ENCODE measurements at regions not wholly inside any gene's neighbourhood (a gene's known extent, or its start where the extent isn't known, plus 50 kb on each side); places are given as distances from the start of the nearest gene placed in this dataset.

DNA sequence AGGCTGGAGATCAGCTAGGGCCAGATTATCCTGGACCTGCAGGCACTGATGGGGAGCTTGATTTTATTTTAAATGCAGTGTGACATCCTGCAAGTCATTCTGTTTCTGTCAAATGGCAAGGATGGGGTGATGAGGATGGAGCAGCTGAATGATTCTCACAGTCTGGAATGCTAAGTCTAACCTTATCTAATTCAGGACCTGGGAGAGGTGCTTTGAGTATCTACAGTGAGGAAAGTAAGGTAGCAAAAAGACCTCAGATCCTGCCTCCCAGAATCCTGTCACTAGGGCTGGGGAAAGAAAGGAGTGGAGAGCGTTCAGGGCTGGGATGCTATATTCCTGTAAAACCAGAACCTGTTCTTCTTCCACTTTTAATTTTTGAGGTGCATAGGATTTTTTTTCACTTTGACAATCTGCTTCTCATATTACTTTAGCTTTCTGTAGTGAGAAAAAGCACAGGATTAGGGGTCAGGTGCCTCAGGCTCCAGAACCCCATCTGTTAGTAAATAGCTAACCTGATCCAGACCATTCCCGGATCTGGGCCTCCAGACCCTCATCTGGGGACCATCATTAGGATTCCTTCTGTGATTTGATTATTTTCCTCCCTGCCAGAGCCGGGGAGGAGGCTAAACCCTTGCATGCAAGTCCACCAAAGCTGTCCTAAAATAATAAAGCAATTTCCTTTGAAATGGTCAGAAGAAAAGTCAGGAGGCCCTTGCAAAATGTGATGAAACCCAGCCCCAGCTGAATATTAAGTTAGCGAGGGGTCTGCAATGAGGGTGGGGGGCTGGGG lies 54.7 kb downstream of the ASCL1 start:
- H3K27ac Mint-ChIP-seq (ENCODE audit: low read depth, unreplicated experiment) = no peak overlapping the region
- TF ChIP-seq, protein P1, sequence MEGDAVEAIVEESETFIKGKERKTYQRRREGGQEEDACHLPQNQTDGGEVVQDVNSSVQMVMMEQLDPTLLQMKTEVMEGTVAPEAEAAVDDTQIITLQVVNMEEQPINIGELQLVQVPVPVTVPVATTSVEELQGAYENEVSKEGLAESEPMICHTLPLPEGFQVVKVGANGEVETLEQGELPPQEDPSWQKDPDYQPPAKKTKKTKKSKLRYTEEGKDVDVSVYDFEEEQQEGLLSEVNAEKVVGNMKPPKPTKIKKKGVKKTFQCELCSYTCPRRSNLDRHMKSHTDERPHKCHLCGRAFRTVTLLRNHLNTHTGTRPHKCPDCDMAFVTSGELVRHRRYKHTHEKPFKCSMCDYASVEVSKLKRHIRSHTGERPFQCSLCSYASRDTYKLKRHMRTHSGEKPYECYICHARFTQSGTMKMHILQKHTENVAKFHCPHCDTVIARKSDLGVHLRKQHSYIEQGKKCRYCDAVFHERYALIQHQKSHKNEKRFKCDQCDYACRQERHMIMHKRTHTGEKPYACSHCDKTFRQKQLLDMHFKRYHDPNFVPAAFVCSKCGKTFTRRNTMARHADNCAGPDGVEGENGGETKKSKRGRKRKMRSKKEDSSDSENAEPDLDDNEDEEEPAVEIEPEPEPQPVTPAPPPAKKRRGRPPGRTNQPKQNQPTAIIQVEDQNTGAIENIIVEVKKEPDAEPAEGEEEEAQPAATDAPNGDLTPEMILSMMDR (IDR thresholded peaks at IDR 0.05; ENCODE audit: unreplicated experiment) = no peak
- POLR2A ChIA-PET = no interaction called here
- no TSS peak for BruUV-seq (replicated peaks)
- intact Hi-C loops (cut with micrococcal nuclease) = no loop called here
- CTCF ChIA-PET = interaction anchor here (0.6 to 1.1 kb wide), 4 partner anchors 8 to 389 kb away, joined by 3 read pairs; no protein-coding TSS in a partner anchor
- no peak for DNase-seq (ENCODE audit: unreplicated experiment)
- H3K9me3 Mint-ChIP-seq (ENCODE audit: unreplicated experiment) = peaks cover 18% of the 10 kb centered on the region
- no peak overlapping the region for H3K4me3 Mint-ChIP-seq (ENCODE audit: unreplicated experiment)
- no peaks in the 10 kb centered on the region for H3K4me1 Mint-ChIP-seq (ENCODE audit: insufficient read depth, unreplicated experiment)
- no peaks in the 10 kb centered on the region for H3K36me3 Mint-ChIP-seq (ENCODE audit: insufficient read depth, unreplicated experiment)
- H3K27me3 Mint-ChIP-seq (ENCODE audit: insufficient read depth, unreplicated experiment) = no peaks in the 10 kb centered on the region

DNA sequence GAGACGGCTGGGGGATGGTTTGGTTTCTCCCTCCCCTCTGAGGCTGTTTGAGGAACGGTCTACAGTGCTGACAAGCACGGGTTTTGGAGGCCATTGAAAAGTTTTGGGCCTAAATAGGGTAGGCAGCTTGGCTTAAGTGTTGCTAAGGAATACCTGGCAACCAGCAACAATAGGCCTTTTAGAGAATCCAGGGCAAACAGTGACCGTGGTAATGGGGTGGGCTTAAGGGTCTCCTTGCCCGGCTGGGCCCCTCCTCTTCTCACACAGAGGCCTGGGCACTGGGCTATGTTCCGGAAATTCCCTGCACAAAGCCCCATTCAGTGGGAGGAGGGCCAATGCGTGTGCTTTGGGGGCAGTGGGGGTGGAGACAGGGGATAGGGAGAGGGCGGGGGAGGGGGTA lies 55.4 kb downstream of the ASCL1 start:
- Mint-ChIP-seq H3K4me3 (ENCODE audit: unreplicated experiment) (no peak overlapping the region), H3K27ac (ENCODE audit: low read depth, unreplicated experiment) (no peak overlapping the region), H3K9me3 (ENCODE audit: unreplicated experiment) (peaks cover 13% of the 10 kb centered on the region), H3K27me3 (ENCODE audit: insufficient read depth, unreplicated experiment) (no peaks in the 10 kb centered on the region), H3K36me3 (ENCODE audit: insufficient read depth, unreplicated experiment) (no peaks in the 10 kb centered on the region), H3K4me1 (ENCODE audit: insufficient read depth, unreplicated experiment) (no peaks in the 10 kb centered on the region)
- ChIA-PET POLR2A (no interaction called here), CTCF (no interaction called here)
- TF ChIP-seq, protein P1 (IDR thresholded peaks at IDR 0.05; ENCODE audit: unreplicated experiment) = no peak
- no peak for DNase-seq (ENCODE audit: unreplicated experiment)
- no TSS peak for BruUV-seq (replicated peaks)
- intact Hi-C loops (cut with micrococcal nuclease) = no loop called here

DNA sequence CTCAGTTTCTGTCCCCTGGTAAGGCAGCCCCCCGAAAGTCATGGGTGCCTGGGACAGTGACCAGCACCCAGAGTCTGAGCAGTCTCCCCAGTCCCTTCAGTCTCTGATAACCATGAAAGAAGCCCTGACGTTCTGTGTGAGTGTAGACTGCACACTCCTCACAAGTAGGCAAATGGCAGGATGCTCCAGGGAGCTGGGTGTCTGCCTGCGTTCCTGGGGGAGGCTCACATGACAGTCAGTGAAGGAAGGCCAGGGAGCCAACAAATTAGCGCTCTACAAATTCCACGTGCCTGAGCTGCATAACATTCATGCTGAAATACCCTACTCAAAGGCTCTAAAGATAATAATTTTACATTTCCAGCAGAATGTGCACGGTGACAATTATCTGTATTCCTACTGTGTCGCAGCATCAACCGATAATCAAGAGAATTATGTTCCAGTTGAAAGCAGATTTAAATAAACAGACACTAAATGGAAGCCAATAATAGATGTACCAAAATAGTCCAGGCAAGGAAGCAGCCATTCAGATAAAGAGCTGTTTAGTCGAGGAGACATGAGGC lies 56.3 kb downstream of the ASCL1 start:
- Mint-ChIP-seq H3K4me3 (ENCODE audit: unreplicated experiment) (no peak overlapping the region), H3K27me3 (ENCODE audit: insufficient read depth, unreplicated experiment) (no peaks in the 10 kb centered on the region), H3K4me1 (ENCODE audit: insufficient read depth, unreplicated experiment) (no peaks in the 10 kb centered on the region), H3K9me3 (ENCODE audit: unreplicated experiment) (peaks cover 20% of the 10 kb centered on the region), H3K27ac (ENCODE audit: low read depth, unreplicated experiment) (no peak overlapping the region), H3K36me3 (ENCODE audit: insufficient read depth, unreplicated experiment) (no peaks in the 10 kb centered on the region)
- TF ChIP-seq, protein P1 (IDR thresholded peaks at IDR 0.05; ENCODE audit: unreplicated experiment) = no peak
- no TSS peak for BruUV-seq (replicated peaks)
- CTCF ChIA-PET = no interaction called here
- intact Hi-C loops (cut with micrococcal nuclease) = no loop called here
- no peak for DNase-seq (ENCODE audit: unreplicated experiment)
- POLR2A ChIA-PET = no interaction called here

DNA sequence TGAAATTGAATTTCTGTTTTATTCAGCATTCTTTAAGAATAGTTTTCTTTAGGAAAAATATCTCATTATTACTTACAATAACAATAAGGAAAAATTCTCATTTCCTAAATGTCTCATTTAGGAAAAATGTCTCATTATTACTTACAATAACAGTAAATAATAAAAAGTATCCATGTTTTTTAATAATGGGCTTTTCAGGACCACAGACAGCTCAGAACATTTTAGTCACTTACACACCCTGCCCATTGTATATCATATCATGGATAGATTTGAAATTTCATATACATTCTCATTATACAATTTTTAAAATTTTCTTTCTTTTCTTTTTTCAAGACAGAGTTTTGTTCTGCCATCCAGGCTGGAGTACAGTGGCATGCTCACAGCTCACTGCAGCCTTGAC lies 58.9 kb downstream of the ASCL1 start:
- TF ChIP-seq, protein P1 (IDR thresholded peaks at IDR 0.05; ENCODE audit: unreplicated experiment) = no peak
- no TSS peak for BruUV-seq (replicated peaks)
- H3K27ac Mint-ChIP-seq (ENCODE audit: low read depth, unreplicated experiment) = no peak overlapping the region
- intact Hi-C loops (cut with micrococcal nuclease) = no loop called here
- H3K9me3 Mint-ChIP-seq (ENCODE audit: unreplicated experiment) = peaks cover 21% of the 10 kb centered on the region
- H3K36me3 Mint-ChIP-seq (ENCODE audit: insufficient read depth, unreplicated experiment) = no peaks in the 10 kb centered on the region
- H3K4me3 Mint-ChIP-seq (ENCODE audit: unreplicated experiment) = no peak overlapping the region
- H3K27me3 Mint-ChIP-seq (ENCODE audit: insufficient read depth, unreplicated experiment) = no peaks in the 10 kb centered on the region
- CTCF ChIA-PET = interaction anchor here (2.3 kb wide), 1 partner anchor 68 kb away, joined by 6 read pairs; no protein-coding TSS in a partner anchor
- POLR2A ChIA-PET = no interaction called here
- H3K4me1 Mint-ChIP-seq (ENCODE audit: insufficient read depth, unreplicated experiment) = no peaks in the 10 kb centered on the region
- DNase-seq (ENCODE audit: unreplicated experiment) = no peak

All from MCF 10A (cell line).